ENCODE measurements at regions not wholly inside any gene's neighbourhood (a gene's known extent, or its start where the extent isn't known, plus 50 kb on each side); places are given as distances from the start of the nearest gene placed in this dataset.

GRCh38 chr4:3365326-3365725 is 72.5 kb downstream of the RGS12 start:
- no peaks in the 10 kb centered on the region for H3K27me3 ChIP-seq (ENCODE audit: insufficient read depth)

More at GRCh38 chr4:3365326-3365725, 72.5 kb downstream of the RGS12 start:
- CTCF ChIA-PET = interaction anchor here (0.6 to 1.9 kb wide), 5 partner anchors 10 to 94 kb away, joined by 3 to 10 read pairs (median 4); no protein-coding TSS in a partner anchor
- Histone ChIP-seq H3K4me1 (ENCODE audit: control insufficient read depth in 1 of 2, insufficient read depth in 2 of 2, low read depth in 1 of 2, low read length in 1 of 2) (peaks cover 13 to 18% of the 10 kb centered on the region in 2 experiments), H2AFZ (ENCODE audit: low read depth) (no peak overlapping the region), H4K20me1 (ENCODE audit: insufficient read depth) (peaks cover 18% of the 10 kb centered on the region; the same call in 1 of the 2 replicates), H3K9ac (no peak overlapping the region), H3K4me3 (ENCODE audit: low read depth in 2 of 2, low read length in 1 of 2) (no peak overlapping the region), H3K4me2 (no peak overlapping the region), H3K9me2 (no peaks in the 10 kb centered on the region), H3F3A (replicated peaks; ENCODE audit: insufficient read depth) (peaks cover 14% of the 10 kb centered on the region), H3K9me3 (no peaks in the 10 kb centered on the region), H3K36me3 (replicated peaks in 1 of 2; ENCODE audit: control insufficient read depth in 1 of 2, insufficient read depth in 2 of 2, low read length in 1 of 2) (no peaks in the 10 kb centered on the region), H3K27ac (ENCODE audit: low read depth in 2 of 2, low read length in 1 of 2) (no peak overlapping the region), H3K79me2 (ENCODE audit: insufficient read depth) (peaks cover 30% of the 10 kb centered on the region)
- DNase-seq = no peak
- WGBS (ENCODE audit: low lambda C conversion rate) = 91% methylated on average over 6 of the region's 11 CpGs
- POLR2A ChIA-PET = no interaction called here
- TF ChIP-seq REST (IDR thresholded peaks at IDR 0.05; ENCODE audit: low read depth, low read length) (no peak), TCF12 (IDR thresholded peaks at IDR 0.05) (no peak), POLR2AphosphoS5 (IDR thresholded peaks at IDR 0.05; ENCODE audit: low read depth, low read length) (no peak), MEF2A (IDR thresholded peaks at IDR 0.05; ENCODE audit: borderline replicate concordance, low read depth) (no peak), NRF1 (IDR thresholded peaks at IDR 0.05; ENCODE audit: low read depth, low read length) (no peak)
- TF ChIP-seq, protein P1, sequence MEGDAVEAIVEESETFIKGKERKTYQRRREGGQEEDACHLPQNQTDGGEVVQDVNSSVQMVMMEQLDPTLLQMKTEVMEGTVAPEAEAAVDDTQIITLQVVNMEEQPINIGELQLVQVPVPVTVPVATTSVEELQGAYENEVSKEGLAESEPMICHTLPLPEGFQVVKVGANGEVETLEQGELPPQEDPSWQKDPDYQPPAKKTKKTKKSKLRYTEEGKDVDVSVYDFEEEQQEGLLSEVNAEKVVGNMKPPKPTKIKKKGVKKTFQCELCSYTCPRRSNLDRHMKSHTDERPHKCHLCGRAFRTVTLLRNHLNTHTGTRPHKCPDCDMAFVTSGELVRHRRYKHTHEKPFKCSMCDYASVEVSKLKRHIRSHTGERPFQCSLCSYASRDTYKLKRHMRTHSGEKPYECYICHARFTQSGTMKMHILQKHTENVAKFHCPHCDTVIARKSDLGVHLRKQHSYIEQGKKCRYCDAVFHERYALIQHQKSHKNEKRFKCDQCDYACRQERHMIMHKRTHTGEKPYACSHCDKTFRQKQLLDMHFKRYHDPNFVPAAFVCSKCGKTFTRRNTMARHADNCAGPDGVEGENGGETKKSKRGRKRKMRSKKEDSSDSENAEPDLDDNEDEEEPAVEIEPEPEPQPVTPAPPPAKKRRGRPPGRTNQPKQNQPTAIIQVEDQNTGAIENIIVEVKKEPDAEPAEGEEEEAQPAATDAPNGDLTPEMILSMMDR (IDR thresholded peaks at IDR 0.05) = no peak

Measured in SK-N-SH (cell line).